Liver (tissue), 8 donors: ENCODE measurements at regions not wholly inside any gene's neighbourhood (a gene's known extent, or its start where the extent isn't known, plus 50 kb on each side); places are given as distances from the start of the nearest gene placed in this dataset.

Source experiments
- DNase-seq: peaks from one replicate; pipeline ENCODE4 v3.0.0-alpha.2; 2017; ENCODE audit warnings: low spot score
- H3K27ac ChIP-seq, 2 donors: one replicate each; pipeline ENCODE4 v1.7.0; 2013; ENCODE audit warnings: inconsistent platforms in 2 of 2, low read length in 2 of 2, control low read depth in 1 of 2, low read depth in 1 of 2, mild to moderate bottlenecking in 1 of 2
- H3K27me3 ChIP-seq, 4 donors: one replicate each; pipeline versions ENCODE4 v1.6.1 to v1.7.0; 2013; ENCODE audit warnings: low read length in 3 of 4, inconsistent platforms in 1 of 4, mild to moderate bottlenecking in 1 of 4, moderate library complexity in 1 of 4; ENCODE audit not compliant: control insufficient read depth in 4 of 4, insufficient read depth in 4 of 4
- H3K36me3 ChIP-seq, 4 donors: one replicate each; pipeline versions ENCODE4 v1.6.1 to v1.7.0; 2013; ENCODE audit warnings: low read length in 3 of 4, mild to moderate bottlenecking in 3 of 4, low read depth in 1 of 4, moderate library complexity in 1 of 4; ENCODE audit not compliant: control insufficient read depth in 4 of 4, insufficient read depth in 3 of 4
- H3K4me1 ChIP-seq, 4 donors: one replicate each; pipeline versions ENCODE4 v1.6.1 to v1.7.0; 2013; ENCODE audit warnings: low read length in 3 of 4, mild to moderate bottlenecking in 3 of 4, moderate library complexity in 1 of 4; ENCODE audit not compliant: control insufficient read depth in 4 of 4, insufficient read depth in 4 of 4
- H3K4me3 ChIP-seq, 3 donors: one replicate each; pipeline versions ENCODE4 v1.6.1 to v1.7.0; 2013; ENCODE audit warnings: low read length in 3 of 3, control low read depth in 1 of 3, low read depth in 1 of 3, mild to moderate bottlenecking in 1 of 3
- H3K9ac ChIP-seq, 2 donors: one replicate each; pipeline ENCODE4 v1.7.0; 2013; ENCODE audit warnings: low read length in 2 of 2, mild to moderate bottlenecking in 2 of 2, moderate library complexity in 2 of 2, control low read depth in 1 of 2, low read depth in 1 of 2
- H3K9me3 ChIP-seq, 4 donors: one replicate each; pipeline versions ENCODE4 v1.6.1 to v1.7.0; 2013; ENCODE audit warnings: low read length in 3 of 4; ENCODE audit not compliant: control insufficient read depth in 4 of 4
- EGR1 ChIP-seq, 2 donors: IDR thresholded peaks; 2 replicates each; pipeline ENCODE4 v1.6.1; 2016 to 2018; ENCODE audit warnings: antibody characterized with exemption in 2 of 2, low read depth in 2 of 2
- FOXA1 ChIP-seq: IDR thresholded peaks from 2 replicates; pipeline ENCODE4 v1.6.1; 2016; ENCODE audit warnings: antibody characterized with exemption
- FOXA2 ChIP-seq: IDR thresholded peaks from 2 replicates; pipeline ENCODE4 v1.6.1; 2016; ENCODE audit warnings: antibody characterized with exemption
- GABPA ChIP-seq, 2 donors: IDR thresholded peaks in 1 of 2; conservative IDR thresholded peaks in 1 of 2; 2 replicates each; pipeline ENCODE4 v1.6.1; 2016; ENCODE audit warnings: antibody characterized with exemption in 2 of 2, mild to moderate bottlenecking in 1 of 2, moderate library complexity in 1 of 2
- HNF4A ChIP-seq, 2 donors: conservative IDR thresholded peaks; 2 replicates each; pipeline ENCODE4 v1.6.1; 2016; ENCODE audit warnings: antibody characterized with exemption in 2 of 2, mild to moderate bottlenecking in 2 of 2
- HNF4G ChIP-seq: IDR thresholded peaks from 2 replicates; pipeline ENCODE4 v1.6.1; 2016; ENCODE audit warnings: antibody characterized with exemption
- JUND ChIP-seq, 2 donors: IDR thresholded peaks; 2 replicates each; pipeline ENCODE4 v1.6.1; 2016; ENCODE audit warnings: antibody characterized with exemption in 2 of 2
- NR2F2 ChIP-seq: IDR thresholded peaks from 2 replicates; pipeline ENCODE4 v1.6.1; 2016; ENCODE audit warnings: antibody characterized with exemption
- RAD21 ChIP-seq, 2 donors: IDR thresholded peaks; 2 replicates each; pipeline ENCODE4 v1.6.1; 2016; ENCODE audit warnings: antibody characterized with exemption in 2 of 2, mild to moderate bottlenecking in 2 of 2
- RXRA ChIP-seq, 2 donors: IDR thresholded peaks; 2 replicates each; pipeline ENCODE4 v1.6.1; 2017 to 2018; ENCODE audit warnings: antibody characterized with exemption in 2 of 2, mild to moderate bottlenecking in 1 of 2
- SP1 ChIP-seq: IDR thresholded peaks from 2 replicates; pipeline ENCODE4 v1.6.1; 2018; ENCODE audit warnings: antibody characterized with exemption, mild to moderate bottlenecking
- TAF1 ChIP-seq: conservative IDR thresholded peaks from 2 replicates; pipeline ENCODE4 v1.6.1; 2016; ENCODE audit warnings: antibody characterized with exemption, mild to moderate bottlenecking
- YY1 ChIP-seq: IDR thresholded peaks from 2 replicates; pipeline ENCODE4 v1.6.1; 2016; ENCODE audit warnings: antibody characterized with exemption, mild to moderate bottlenecking
- WGBS: extraction: QIAGEN DNeasy Blood & Tissue Kit; methylation state at CpG from one replicate; pipeline ENCODE4 v1.1.7; 2013; 5-methylcytosine and 5-hydroxymethylcytosine counted together
- TF ChIP-seq, protein P1 (sequence below): IDR thresholded peaks from 2 replicates; pipeline ENCODE4 v1.6.1; 2016; ENCODE audit warnings: antibody characterized with exemption
- TF ChIP-seq, protein P2 (sequence below): fragments of 150-350 bp; IDR thresholded peaks from 2 replicates; pipeline ENCODE4 v1.5.1; 2017; ENCODE audit warnings: improper control_type of control experiment, low read depth, low read length; ENCODE audit not compliant: missing input control
- TF ChIP-seq, protein P3 (sequence below): IDR thresholded peaks from 2 replicates; pipeline ENCODE4 v1.6.1; 2016; ENCODE audit warnings: antibody characterized with exemption, mild to moderate bottlenecking
- TF ChIP-seq, protein P4 (sequence below): IDR thresholded peaks from 2 replicates; pipeline ENCODE4 v1.6.1; 2016; ENCODE audit warnings: antibody characterized with exemption
- TF ChIP-seq, protein P5 (sequence below): IDR thresholded peaks from 2 replicates; pipeline ENCODE4 v1.6.1; 2016; ENCODE audit warnings: antibody characterized with exemption
- donor health status: healthy.
- donor health status: healthy.
- donor health status: healthy.
- donor health status: healthy.
- donor health status: healthy.

DNA sequence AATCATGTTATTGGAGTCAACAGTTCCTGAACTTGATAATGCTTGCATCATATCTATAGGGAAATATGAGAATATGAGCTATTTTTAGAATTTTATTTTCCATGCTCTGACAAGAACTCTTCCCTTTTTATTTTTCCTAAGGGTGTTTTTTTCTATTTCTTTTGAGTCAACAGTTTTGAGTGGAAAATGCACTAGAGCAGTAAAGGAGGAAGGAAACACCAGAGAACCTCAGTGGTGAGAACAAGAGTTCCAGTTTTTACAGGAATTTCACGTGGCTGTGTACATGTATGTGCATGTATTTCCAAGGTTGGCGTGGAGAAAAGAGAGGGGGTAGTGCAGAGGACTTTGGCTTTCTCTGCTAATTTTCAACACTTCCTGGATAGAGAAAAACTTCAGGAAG is 63.6 kb upstream of the TNFSF18 start:
- no peaks in the 10 kb centered on the region for H3K36me3 ChIP-seq
- no peak overlapping the region for H3K9ac ChIP-seq
- whole genome bisulfite sequencing, result 73% methylated on average over 2 of the region's 2 CpGs
- H3K4me3 ChIP-seq, result no peak overlapping the region
- H3K27ac ChIP-seq, result no peak overlapping the region
- no peaks in the 10 kb centered on the region for H3K9me3 ChIP-seq
- H3K27me3 ChIP-seq, result no peaks in the 10 kb centered on the region
- DNase-seq, result no peak
- TF ChIP-seq, protein P1, sequence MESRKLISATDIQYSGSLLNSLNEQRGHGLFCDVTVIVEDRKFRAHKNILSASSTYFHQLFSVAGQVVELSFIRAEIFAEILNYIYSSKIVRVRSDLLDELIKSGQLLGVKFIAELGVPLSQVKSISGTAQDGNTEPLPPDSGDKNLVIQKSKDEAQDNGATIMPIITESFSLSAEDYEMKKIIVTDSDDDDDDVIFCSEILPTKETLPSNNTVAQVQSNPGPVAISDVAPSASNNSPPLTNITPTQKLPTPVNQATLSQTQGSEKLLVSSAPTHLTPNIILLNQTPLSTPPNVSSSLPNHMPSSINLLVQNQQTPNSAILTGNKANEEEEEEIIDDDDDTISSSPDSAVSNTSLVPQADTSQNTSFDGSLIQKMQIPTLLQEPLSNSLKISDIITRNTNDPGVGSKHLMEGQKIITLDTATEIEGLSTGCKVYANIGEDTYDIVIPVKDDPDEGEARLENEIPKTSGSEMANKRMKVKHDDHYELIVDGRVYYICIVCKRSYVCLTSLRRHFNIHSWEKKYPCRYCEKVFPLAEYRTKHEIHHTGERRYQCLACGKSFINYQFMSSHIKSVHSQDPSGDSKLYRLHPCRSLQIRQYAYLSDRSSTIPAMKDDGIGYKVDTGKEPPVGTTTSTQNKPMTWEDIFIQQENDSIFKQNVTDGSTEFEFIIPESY, result no peak
- TF ChIP-seq, protein P2, sequence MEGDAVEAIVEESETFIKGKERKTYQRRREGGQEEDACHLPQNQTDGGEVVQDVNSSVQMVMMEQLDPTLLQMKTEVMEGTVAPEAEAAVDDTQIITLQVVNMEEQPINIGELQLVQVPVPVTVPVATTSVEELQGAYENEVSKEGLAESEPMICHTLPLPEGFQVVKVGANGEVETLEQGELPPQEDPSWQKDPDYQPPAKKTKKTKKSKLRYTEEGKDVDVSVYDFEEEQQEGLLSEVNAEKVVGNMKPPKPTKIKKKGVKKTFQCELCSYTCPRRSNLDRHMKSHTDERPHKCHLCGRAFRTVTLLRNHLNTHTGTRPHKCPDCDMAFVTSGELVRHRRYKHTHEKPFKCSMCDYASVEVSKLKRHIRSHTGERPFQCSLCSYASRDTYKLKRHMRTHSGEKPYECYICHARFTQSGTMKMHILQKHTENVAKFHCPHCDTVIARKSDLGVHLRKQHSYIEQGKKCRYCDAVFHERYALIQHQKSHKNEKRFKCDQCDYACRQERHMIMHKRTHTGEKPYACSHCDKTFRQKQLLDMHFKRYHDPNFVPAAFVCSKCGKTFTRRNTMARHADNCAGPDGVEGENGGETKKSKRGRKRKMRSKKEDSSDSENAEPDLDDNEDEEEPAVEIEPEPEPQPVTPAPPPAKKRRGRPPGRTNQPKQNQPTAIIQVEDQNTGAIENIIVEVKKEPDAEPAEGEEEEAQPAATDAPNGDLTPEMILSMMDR, result no peak
- TF ChIP-seq, protein P3, sequence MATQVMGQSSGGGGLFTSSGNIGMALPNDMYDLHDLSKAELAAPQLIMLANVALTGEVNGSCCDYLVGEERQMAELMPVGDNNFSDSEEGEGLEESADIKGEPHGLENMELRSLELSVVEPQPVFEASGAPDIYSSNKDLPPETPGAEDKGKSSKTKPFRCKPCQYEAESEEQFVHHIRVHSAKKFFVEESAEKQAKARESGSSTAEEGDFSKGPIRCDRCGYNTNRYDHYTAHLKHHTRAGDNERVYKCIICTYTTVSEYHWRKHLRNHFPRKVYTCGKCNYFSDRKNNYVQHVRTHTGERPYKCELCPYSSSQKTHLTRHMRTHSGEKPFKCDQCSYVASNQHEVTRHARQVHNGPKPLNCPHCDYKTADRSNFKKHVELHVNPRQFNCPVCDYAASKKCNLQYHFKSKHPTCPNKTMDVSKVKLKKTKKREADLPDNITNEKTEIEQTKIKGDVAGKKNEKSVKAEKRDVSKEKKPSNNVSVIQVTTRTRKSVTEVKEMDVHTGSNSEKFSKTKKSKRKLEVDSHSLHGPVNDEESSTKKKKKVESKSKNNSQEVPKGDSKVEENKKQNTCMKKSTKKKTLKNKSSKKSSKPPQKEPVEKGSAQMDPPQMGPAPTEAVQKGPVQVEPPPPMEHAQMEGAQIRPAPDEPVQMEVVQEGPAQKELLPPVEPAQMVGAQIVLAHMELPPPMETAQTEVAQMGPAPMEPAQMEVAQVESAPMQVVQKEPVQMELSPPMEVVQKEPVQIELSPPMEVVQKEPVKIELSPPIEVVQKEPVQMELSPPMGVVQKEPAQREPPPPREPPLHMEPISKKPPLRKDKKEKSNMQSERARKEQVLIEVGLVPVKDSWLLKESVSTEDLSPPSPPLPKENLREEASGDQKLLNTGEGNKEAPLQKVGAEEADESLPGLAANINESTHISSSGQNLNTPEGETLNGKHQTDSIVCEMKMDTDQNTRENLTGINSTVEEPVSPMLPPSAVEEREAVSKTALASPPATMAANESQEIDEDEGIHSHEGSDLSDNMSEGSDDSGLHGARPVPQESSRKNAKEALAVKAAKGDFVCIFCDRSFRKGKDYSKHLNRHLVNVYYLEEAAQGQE, result no peak
- TF ChIP-seq RXRA (IDR thresholded peaks at IDR 0.05) (no peak), RAD21 (IDR thresholded peaks at IDR 0.05) (no peak), EGR1 (IDR thresholded peaks at IDR 0.05; ENCODE audit: low read depth in 2 of 2) (no peak), HNF4G (no peak), SP1 (no peak), JUND (IDR thresholded peaks at IDR 0.05) (no peak), HNF4A (conservative IDR thresholded peaks at IDR 0.05) (no peak), TAF1 (no peak), GABPA (IDR thresholded peaks at IDR 0.05 in 1 of 2, conservative IDR thresholded peaks at IDR 0.05 in 1 of 2) (no peak), FOXA2 (no peak), FOXA1 (no peak), NR2F2 (no peak), YY1 (no peak)
- TF ChIP-seq, protein P4, sequence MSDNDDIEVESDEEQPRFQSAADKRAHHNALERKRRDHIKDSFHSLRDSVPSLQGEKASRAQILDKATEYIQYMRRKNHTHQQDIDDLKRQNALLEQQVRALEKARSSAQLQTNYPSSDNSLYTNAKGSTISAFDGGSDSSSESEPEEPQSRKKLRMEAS, result no peak
- TF ChIP-seq, protein P5, sequence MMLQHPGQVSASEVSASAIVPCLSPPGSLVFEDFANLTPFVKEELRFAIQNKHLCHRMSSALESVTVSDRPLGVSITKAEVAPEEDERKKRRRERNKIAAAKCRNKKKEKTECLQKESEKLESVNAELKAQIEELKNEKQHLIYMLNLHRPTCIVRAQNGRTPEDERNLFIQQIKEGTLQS, result no peak
- no peaks in the 10 kb centered on the region for H3K4me1 ChIP-seq
